ENCODE measurements at regions not wholly inside any gene's neighbourhood (a gene's known extent, or its start where the extent isn't known, plus 50 kb on each side); places are given as distances from the start of the nearest gene placed in this dataset.

DNA sequence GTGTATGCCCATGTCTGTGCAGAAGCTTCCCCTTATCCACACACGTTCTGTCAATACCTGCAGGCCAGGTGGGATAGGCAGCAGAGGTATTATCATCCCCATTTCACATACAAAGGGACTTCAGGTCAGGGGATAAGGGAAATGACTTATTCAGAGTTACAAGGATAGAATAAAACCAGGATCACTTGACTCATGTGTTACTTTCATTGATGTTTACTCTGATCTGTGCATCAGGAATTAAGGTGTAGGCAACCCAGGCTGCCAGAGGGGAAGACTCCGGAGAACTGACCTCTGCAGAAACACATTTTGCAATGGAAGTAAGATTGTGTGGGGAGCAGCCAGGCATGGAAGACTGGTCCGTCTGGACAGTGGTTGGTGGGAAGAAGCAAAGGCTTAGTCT, 74.2 kb upstream of the FSTL4 start:
- DNase-seq (ENCODE audit: low read depth) = no peak
- TF ChIP-seq, protein P1, sequence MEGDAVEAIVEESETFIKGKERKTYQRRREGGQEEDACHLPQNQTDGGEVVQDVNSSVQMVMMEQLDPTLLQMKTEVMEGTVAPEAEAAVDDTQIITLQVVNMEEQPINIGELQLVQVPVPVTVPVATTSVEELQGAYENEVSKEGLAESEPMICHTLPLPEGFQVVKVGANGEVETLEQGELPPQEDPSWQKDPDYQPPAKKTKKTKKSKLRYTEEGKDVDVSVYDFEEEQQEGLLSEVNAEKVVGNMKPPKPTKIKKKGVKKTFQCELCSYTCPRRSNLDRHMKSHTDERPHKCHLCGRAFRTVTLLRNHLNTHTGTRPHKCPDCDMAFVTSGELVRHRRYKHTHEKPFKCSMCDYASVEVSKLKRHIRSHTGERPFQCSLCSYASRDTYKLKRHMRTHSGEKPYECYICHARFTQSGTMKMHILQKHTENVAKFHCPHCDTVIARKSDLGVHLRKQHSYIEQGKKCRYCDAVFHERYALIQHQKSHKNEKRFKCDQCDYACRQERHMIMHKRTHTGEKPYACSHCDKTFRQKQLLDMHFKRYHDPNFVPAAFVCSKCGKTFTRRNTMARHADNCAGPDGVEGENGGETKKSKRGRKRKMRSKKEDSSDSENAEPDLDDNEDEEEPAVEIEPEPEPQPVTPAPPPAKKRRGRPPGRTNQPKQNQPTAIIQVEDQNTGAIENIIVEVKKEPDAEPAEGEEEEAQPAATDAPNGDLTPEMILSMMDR (IDR thresholded peaks at IDR 0.05; ENCODE audit: insufficient read depth, low read length) = no peak
- no peak overlapping the region for H3K4me3 ChIP-seq (ENCODE audit: low read depth, low read length)

DNA sequence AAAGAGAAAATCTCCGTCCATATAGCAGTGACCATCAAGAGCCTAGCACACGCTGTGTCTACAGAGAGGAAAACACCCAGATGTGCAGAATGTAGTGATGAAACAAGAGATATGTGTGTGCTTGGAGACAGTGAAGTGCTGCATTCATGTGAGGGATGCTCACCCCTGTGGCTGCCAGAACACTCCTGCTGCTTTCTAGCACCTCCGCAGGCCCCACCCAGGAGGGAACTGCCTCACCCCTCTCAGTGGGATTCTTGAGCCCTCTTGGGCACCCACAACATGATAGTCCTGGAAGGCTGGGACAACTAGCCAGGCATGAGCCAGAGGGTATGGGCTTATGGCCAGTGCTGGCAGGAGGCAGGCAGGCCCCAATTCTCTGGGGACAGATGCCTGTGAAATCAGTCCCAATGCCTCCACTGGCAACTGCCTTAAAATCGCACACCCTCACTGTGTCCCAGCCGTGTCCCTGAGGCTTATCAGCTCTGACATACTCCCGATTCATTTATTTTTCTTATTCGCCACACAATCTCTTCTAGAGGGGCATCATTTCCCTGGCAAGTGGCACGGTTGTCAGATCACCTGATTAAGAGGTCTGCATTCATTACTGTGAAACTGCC, 73.2 kb upstream of the FSTL4 start:
- H3K4me3 ChIP-seq (ENCODE audit: low read depth, low read length) = no peak overlapping the region
- TF ChIP-seq, protein P1 (IDR thresholded peaks at IDR 0.05; ENCODE audit: insufficient read depth, low read length) = no peak
- no peak for DNase-seq (ENCODE audit: low read depth)

DNA sequence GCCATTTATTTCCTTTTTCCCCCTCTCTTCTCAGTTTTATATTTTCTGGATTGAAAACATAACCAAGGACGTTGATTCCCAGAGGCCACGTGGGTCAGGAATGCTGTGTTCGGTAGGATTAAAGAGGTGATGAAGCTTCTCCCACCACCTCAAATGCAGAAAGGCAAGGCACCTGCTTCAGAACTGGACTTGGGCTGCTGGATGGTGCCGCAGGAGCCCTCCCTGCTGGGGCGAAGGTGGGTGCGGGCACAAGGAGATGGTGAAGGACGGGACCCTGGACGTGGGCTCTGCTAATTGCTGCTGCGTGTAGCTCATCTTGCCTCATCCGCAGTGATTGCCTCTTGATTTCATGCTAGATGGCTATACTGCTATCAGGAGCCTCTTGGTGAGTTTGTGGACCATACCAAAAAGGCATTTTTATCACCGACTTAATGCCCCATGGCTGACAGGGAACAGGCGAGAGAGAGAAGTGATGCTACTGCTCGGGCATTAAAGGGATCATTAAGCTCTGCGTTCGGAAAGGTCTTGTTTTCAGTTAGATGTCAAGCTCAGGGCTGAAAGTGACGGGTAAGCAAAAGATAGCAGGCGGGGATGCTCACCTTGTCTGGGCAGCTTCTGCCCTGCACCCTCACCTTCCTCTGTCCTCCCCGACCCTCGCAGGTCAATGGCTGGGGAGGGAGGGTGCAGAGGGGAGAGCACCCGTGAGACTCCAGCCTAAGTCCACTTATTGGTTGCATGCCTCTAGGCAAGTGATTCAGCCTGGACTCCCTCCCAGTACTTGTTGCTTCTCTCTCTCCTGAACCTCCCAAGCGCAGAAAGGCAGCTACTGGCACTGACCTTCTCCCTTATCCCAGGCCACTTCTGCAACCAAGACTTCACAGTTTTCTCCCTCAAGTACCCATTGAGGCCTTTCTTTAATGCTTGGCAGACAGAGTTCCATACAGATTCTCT, 71.6 kb upstream of the FSTL4 start:
- TF ChIP-seq, protein P1 (IDR thresholded peaks at IDR 0.05; ENCODE audit: insufficient read depth, low read length) = no peak

DNA sequence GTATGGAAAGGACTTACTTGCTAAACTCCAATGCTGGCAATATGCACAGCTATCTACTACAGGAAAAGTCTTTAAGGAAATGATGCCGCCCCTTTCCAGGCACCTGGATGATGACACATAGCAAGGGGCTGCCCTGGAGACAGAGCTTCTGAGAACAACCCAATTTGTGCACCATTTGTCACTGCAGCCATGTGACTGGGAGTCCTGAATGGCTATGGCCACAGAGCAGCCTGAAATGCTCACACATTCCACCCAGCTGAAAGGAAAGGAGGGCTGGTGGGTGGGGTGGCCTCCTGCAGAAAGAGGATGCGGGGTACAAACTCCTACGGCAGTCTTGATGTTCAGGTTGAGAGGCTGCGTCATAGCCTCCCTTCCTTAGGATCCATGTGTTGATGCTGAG, 70.1 kb upstream of the FSTL4 start:
- TF ChIP-seq, protein P1 (IDR thresholded peaks at IDR 0.05; ENCODE audit: insufficient read depth, low read length) = no peak
- H3K4me3 ChIP-seq (ENCODE audit: low read depth, low read length) = no peak overlapping the region
- DNase-seq (ENCODE audit: low read depth) = no peak

More for the DNA sequence above, 71.6 kb upstream of the FSTL4 start:
- no peak for DNase-seq (ENCODE audit: low read depth)
- no peak overlapping the region for H3K4me3 ChIP-seq (ENCODE audit: low read depth, low read length)

DNA sequence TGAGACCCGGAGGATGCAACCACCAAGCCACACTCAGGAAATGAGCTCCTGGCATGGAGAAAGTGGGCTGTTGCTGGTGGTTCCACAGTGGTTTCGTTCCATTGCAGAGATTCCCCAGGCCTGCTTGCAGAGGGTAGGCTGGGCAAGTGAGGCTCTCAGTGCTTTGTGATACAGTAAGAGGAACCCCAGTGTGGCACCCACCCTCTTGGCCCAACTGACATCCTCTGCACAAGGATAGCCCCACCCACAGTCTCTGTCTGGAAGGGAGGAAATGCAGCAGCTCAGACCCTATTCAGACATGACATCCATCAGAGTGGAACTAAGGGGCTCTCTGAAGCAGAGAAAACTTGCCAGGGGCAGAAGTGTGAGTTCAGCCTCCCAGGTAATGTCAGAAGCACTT, 69.6 kb upstream of the FSTL4 start:
- TF ChIP-seq, protein P1 (IDR thresholded peaks at IDR 0.05; ENCODE audit: insufficient read depth, low read length) = no peak
- H3K4me3 ChIP-seq (ENCODE audit: low read depth, low read length) = no peak overlapping the region
- DNase-seq (ENCODE audit: low read depth) = no peak

DNA sequence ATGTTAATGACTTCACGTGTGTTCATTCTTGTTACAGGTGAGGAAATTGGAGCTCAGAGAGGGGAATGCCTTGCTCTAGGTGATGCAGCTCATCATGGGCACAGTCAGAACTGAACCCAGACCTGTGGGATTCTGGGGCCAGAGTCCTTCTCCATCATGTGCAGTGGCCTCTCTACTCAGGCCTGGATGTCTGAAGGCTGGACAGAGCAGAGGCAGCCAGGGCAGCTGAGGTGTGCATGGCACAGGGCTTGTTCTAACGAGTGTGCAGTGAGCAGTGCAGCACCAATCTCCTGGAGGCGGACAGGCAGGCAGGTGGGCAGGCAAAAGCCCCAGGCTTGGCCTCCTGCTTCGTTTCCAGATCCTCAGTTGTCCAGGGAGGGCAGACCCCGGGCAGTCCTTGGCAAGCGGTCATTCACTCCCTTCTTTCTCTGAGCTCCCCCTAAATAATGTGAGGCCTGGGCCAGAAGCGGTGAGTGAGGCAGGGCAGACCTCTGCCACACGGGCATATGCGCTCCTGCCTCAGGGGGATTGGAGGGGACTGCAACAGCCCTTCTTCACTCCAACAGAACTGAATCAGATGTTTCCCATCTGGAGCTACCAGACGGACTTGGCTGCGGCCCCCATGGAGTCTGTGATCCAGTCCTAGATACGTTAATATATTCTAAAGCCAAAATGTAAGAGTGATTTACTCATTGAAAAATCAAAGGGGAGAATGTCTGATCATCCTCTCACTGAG, 68.7 kb upstream of the FSTL4 start:
- DNase-seq (ENCODE audit: low read depth) = no peak
- no peak overlapping the region for H3K4me3 ChIP-seq (ENCODE audit: low read depth, low read length)
- TF ChIP-seq, protein P1 (IDR thresholded peaks at IDR 0.05; ENCODE audit: insufficient read depth, low read length) = no peak

Measured in fibroblast of the aortic adventitia (primary cell).